ENCODE measurements at regions not wholly inside any gene's neighbourhood (a gene's known extent, or its start where the extent isn't known, plus 50 kb on each side); places are given as distances from the start of the nearest gene placed in this dataset.

DNA sequence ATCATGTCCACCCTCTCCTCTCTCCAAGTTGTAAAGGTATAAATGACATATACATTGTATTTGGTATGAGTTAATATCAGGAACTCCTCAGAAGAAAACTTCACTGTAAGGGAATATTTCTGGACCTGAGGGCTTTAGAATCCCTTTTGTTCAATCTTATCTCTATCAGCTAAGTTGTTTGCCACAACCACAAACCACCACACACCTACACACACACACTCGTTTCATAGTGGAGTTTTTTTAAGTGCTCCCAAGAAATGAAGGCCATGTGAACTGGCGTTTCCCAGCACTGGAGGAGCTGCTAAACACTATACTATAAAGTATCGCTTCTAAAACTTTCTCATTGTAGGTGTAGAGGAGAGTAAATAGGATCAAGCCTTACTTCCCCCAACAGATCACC is 64.8 kb upstream of the GHITM start:
- H3K36me3 ChIP-seq (ENCODE audit: control insufficient read depth in 2 of 3, insufficient read depth in 3 of 3, low read length in 3 of 3), result no peaks in the 10 kb centered on the region
- H3K4me1 ChIP-seq (ENCODE audit: control insufficient read depth in 2 of 3, insufficient read depth in 2 of 3, low read depth in 1 of 3, low read length in 3 of 3), result no peaks in the 10 kb centered on the region
- H3K9ac ChIP-seq (ENCODE audit: low read length in 3 of 3), result no peak overlapping the region
- TF ChIP-seq, protein P1, sequence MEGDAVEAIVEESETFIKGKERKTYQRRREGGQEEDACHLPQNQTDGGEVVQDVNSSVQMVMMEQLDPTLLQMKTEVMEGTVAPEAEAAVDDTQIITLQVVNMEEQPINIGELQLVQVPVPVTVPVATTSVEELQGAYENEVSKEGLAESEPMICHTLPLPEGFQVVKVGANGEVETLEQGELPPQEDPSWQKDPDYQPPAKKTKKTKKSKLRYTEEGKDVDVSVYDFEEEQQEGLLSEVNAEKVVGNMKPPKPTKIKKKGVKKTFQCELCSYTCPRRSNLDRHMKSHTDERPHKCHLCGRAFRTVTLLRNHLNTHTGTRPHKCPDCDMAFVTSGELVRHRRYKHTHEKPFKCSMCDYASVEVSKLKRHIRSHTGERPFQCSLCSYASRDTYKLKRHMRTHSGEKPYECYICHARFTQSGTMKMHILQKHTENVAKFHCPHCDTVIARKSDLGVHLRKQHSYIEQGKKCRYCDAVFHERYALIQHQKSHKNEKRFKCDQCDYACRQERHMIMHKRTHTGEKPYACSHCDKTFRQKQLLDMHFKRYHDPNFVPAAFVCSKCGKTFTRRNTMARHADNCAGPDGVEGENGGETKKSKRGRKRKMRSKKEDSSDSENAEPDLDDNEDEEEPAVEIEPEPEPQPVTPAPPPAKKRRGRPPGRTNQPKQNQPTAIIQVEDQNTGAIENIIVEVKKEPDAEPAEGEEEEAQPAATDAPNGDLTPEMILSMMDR (IDR thresholded peaks at IDR 0.05; ENCODE audit: borderline replicate concordance, extremely low read depth, insufficient read depth), result no peak
- no peak for FAIRE-seq
- intact Hi-C loops (cut with DNase I), result no loop called here
- no peak for DNase-seq
- H3K9me3 ChIP-seq (ENCODE audit: control insufficient read depth in 2 of 3, insufficient read depth in 1 of 3, low read length in 3 of 3), result no peaks in the 10 kb centered on the region
- no peak overlapping the region for H3K4me3 ChIP-seq (ENCODE audit: low read length in 3 of 3)
- no peaks in the 10 kb centered on the region for H3K27me3 ChIP-seq (ENCODE audit: control insufficient read depth, insufficient read depth, low read length)
- no peak overlapping the region for H3K27ac ChIP-seq (ENCODE audit: low read depth in 2 of 2, low read length in 2 of 2)

DNA sequence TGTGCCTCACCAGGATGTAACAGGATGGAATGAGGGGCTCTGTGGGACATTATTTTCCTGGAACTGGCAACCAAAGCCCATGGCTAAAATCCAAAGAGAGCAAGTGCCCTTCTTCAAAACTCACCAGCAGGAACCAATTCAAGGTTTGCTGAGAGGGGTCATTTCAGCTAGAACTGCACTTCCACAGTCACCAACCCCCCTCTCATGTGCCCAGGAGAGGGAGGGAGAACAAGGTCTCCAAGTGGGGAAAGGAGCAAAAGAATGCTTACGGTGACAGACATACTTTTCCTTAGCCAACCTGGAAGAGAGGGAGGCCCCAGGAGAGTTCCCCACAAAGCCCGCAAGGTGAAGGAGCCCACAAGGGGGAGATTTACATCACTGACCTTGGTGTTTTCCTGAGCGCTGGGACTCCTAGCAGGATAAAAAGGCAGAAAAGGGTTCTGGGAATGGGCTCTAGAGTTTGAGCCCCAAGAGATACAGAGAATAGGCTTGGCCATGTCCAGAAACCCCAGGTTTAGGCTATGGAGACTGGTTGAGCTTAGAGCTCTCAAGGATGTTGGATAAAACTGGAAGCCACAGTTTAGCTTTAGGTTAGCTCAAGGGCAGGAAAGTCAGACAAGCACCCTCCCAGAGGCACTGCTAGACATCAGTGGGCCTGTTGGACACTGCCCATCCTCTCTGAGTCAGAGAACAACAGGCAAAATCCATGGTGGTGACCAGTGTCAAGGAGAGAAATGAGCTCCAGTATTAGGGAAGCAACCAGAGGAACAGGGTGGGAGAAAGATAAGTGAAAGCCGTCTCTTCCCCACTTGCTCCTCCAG is 63.9 kb upstream of the GHITM start:
- no peak for FAIRE-seq
- TF ChIP-seq, protein P1 (IDR thresholded peaks at IDR 0.05; ENCODE audit: borderline replicate concordance, extremely low read depth, insufficient read depth), result no peak
- H3K27me3 ChIP-seq (ENCODE audit: control insufficient read depth, insufficient read depth, low read length), result no peaks in the 10 kb centered on the region
- no peaks in the 10 kb centered on the region for H3K9me3 ChIP-seq (ENCODE audit: control insufficient read depth in 2 of 3, insufficient read depth in 1 of 3, low read length in 3 of 3)
- H3K4me1 ChIP-seq (ENCODE audit: control insufficient read depth in 2 of 3, insufficient read depth in 2 of 3, low read depth in 1 of 3, low read length in 3 of 3), result no peaks in the 10 kb centered on the region
- H3K4me3 ChIP-seq (ENCODE audit: low read length in 3 of 3), result no peak overlapping the region
- H3K27ac ChIP-seq (ENCODE audit: low read depth in 2 of 2, low read length in 2 of 2), result no peak overlapping the region
- intact Hi-C loops (cut with DNase I), result no loop called here
- H3K9ac ChIP-seq (ENCODE audit: low read length in 3 of 3), result no peak overlapping the region
- DNase-seq, result no peak
- H3K36me3 ChIP-seq (ENCODE audit: control insufficient read depth in 2 of 3, insufficient read depth in 3 of 3, low read length in 3 of 3), result no peaks in the 10 kb centered on the region

DNA sequence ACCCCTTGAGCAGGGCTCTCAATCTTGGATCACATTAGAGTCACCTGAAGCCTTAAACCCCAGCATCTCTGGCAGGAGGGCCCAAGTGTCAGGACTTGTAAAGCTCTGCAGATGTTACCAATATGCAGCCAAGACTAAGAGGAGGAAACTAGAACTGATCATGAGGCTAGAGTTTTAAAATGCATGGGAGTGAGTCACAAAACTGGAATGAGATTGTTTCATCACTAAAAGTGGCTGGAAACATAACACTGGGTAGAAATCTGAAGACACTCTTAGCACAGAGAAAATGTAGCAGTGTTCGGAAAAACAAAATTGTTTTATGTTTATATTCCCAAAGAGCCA is 63.3 kb upstream of the GHITM start:
- no peak for FAIRE-seq
- Histone ChIP-seq H3K9me3 (ENCODE audit: control insufficient read depth in 2 of 3, insufficient read depth in 1 of 3, low read length in 3 of 3) (no peaks in the 10 kb centered on the region), H3K9ac (ENCODE audit: low read length in 3 of 3) (no peak overlapping the region), H3K36me3 (ENCODE audit: control insufficient read depth in 2 of 3, insufficient read depth in 3 of 3, low read length in 3 of 3) (no peaks in the 10 kb centered on the region), H3K27me3 (ENCODE audit: control insufficient read depth, insufficient read depth, low read length) (no peaks in the 10 kb centered on the region), H3K4me3 (ENCODE audit: low read length in 3 of 3) (no peak overlapping the region), H3K4me1 (ENCODE audit: control insufficient read depth in 2 of 3, insufficient read depth in 2 of 3, low read depth in 1 of 3, low read length in 3 of 3) (no peaks in the 10 kb centered on the region), H3K27ac (ENCODE audit: low read depth in 2 of 2, low read length in 2 of 2) (no peak overlapping the region)
- TF ChIP-seq, protein P1 (IDR thresholded peaks at IDR 0.05; ENCODE audit: borderline replicate concordance, extremely low read depth, insufficient read depth), result no peak
- DNase-seq, result no peak
- intact Hi-C loops (cut with DNase I), result no loop called here
